SK-N-SH (cell line): ENCODE measurements at regions not wholly inside any gene's neighbourhood (a gene's known extent, or its start where the extent isn't known, plus 50 kb on each side); places are given as distances from the start of the nearest gene placed in this dataset.

Experiments used
- EP300 ChIP-seq, 2 experiments: IDR thresholded peaks; 2 replicates each; pipeline versions ENCODE4 v1.4.0 to v1.6.1; 2012; ENCODE audit warnings: borderline replicate concordance in 1 of 2, low read depth in 1 of 2, low read length in 1 of 2
- POLR2AphosphoS5 ChIP-seq: IDR thresholded peaks from 2 replicates; pipeline ENCODE4 v1.6.1; 2012; ENCODE audit warnings: low read depth, low read length
- TF ChIP-seq, protein P1 (sequence below): fragments of 200-600 bp; sonication (generic); IDR thresholded peaks from 2 replicates; pipeline ENCODE4 v1.6.1; 2017; ENCODE audit warnings: antibody characterized with exemption, mild to moderate bottlenecking, moderate library complexity

DNA sequence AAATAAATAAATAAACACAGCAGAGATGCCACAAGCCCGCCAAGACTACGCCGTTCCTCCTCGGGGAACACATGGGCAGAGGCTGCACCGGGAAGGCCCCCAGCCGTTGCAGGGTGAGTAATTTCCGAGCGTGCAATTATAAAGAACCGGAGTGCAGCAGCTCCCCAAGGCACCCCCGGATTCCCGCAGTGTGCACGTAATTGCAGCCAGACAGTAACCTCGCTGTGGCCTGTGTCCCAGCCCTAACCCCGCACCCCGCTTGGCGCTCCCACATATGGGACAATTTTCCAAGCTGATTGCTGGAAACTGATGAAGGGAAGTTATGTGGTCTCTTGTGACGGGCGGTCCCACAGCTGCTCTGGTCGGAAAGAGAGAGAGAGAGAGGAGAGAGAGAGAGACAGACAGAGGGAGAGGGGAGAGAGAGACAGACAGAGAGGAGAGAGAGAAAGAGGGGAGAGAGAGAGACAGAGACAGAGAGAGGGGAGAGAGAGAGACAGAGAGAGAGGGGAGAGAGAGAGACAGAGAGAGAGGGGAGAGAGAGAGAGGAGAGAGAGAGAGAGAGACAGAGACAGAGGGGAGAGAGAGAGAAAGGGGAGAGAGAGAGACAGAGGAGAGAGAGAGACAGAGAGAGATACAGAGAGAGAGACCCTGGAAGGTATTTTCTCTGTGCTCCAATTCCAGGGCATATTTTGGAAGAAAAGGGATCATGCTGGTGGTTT is 275.4 kb downstream of the SHOX start:
- TF ChIP-seq, protein P1, sequence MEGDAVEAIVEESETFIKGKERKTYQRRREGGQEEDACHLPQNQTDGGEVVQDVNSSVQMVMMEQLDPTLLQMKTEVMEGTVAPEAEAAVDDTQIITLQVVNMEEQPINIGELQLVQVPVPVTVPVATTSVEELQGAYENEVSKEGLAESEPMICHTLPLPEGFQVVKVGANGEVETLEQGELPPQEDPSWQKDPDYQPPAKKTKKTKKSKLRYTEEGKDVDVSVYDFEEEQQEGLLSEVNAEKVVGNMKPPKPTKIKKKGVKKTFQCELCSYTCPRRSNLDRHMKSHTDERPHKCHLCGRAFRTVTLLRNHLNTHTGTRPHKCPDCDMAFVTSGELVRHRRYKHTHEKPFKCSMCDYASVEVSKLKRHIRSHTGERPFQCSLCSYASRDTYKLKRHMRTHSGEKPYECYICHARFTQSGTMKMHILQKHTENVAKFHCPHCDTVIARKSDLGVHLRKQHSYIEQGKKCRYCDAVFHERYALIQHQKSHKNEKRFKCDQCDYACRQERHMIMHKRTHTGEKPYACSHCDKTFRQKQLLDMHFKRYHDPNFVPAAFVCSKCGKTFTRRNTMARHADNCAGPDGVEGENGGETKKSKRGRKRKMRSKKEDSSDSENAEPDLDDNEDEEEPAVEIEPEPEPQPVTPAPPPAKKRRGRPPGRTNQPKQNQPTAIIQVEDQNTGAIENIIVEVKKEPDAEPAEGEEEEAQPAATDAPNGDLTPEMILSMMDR = no peak
- TF ChIP-seq EP300 (IDR thresholded peaks at IDR 0.05; ENCODE audit: borderline replicate concordance in 1 of 2, low read depth in 1 of 2, low read length in 1 of 2) (no peak), POLR2AphosphoS5 (no peak)
